Transverse colon (tissue), 4 donors: ENCODE measurements at regions not wholly inside any gene's neighbourhood (a gene's known extent, or its start where the extent isn't known, plus 50 kb on each side); places are given as distances from the start of the nearest gene placed in this dataset.
"Not testable (repeated sequence)": the region's sequence is repeated elsewhere in the genome, so short reads cannot be mapped to it uniquely, and the experiment has no call there.

Experiments
- CTCF ChIP-seq, 5 experiments: fragments of 200-600 bp in 3 of 5; fragments of 450-650 bp in 2 of 5; sonication (generic) in 3 of 5; IDR thresholded peaks; 1 replicate in 2 of 5; 2 replicates in 3 of 5; pipeline ENCODE4 v1.5.1; 2016 to 2017; ENCODE audit warnings: antibody characterized with exemption in 5 of 5, inconsistent platforms in 3 of 5, mild to moderate bottlenecking in 2 of 5, moderate library complexity in 1 of 5
- EP300 ChIP-seq: sonication (generic); formaldehyde crosslinking; IDR thresholded peaks from one replicate; pipeline ENCODE4 v1.6.1; 2017; ENCODE audit warnings: antibody characterized with exemption, low read depth
- POLR2A ChIP-seq: fragments of 450-650 bp; IDR thresholded peaks from one replicate; pipeline ENCODE4 v1.6.1; 2016; ENCODE audit warnings: antibody characterized with exemption, mild to moderate bottlenecking, moderate library complexity
- POLR2AphosphoS5 ChIP-seq, 3 donors: sonication (generic); formaldehyde crosslinking; IDR thresholded peaks; one replicate each; pipeline ENCODE4 v1.6.1; 2016; ENCODE audit warnings: antibody characterized with exemption in 3 of 3

- TF ChIP-seq CTCF (IDR thresholded peaks at IDR 0.05); POLR2A; POLR2AphosphoS5 (IDR thresholded peaks at IDR 0.05); EP300: not testable (repeated sequence)
Observed at GRCh38 chrX:89706481-89706880, 215.2 kb upstream of the TGIF2LX start.
